Trophoblast cell (in vitro differentiated cells and primary cell): ENCODE measurements at regions not wholly inside any gene's neighbourhood (a gene's known extent, or its start where the extent isn't known, plus 50 kb on each side); places are given as distances from the start of the nearest gene placed in this dataset.
A peak's percentile ranks its signal among the peaks of the same experiment; 100 is the strongest.
"Not testable (repeated sequence)": the region's sequence is repeated elsewhere in the genome, so short reads cannot be mapped to it uniquely, and the experiment has no call there.

Experiments used
- DNase-seq, 2 donors: peaks; one replicate each; pipeline ENCODE4 v3.0.0-alpha.2; 2016
- H2AFZ ChIP-seq: 2 replicates; pipeline ENCODE4 v1.6.1; 2013; ENCODE audit warnings: low read length, moderate library complexity, mild to moderate bottlenecking; ENCODE audit not compliant: insufficient read depth, poor library complexity
- H2AK5ac ChIP-seq: 2 replicates; pipeline ENCODE4 v1.6.1; 2013; ENCODE audit warnings: mild to moderate bottlenecking, low read length
- H2BK120ac ChIP-seq: 2 replicates; pipeline ENCODE4 v1.6.1; 2013; ENCODE audit warnings: low read length, mild to moderate bottlenecking, moderate library complexity; ENCODE audit not compliant: insufficient read depth, poor library complexity
- H2BK12ac ChIP-seq: 2 replicates; pipeline ENCODE4 v1.6.1; 2013; ENCODE audit warnings: mild to moderate bottlenecking, low read length, moderate library complexity
- H2BK5ac ChIP-seq: 2 replicates; pipeline ENCODE4 v1.6.1; 2013; ENCODE audit warnings: low read length, low read depth, moderate library complexity, mild to moderate bottlenecking; ENCODE audit not compliant: poor library complexity
- H3K14ac ChIP-seq: 2 replicates; pipeline ENCODE4 v1.6.1; 2013; ENCODE audit warnings: mild to moderate bottlenecking, low read length
- H3K18ac ChIP-seq: 2 replicates; pipeline ENCODE4 v1.6.1; 2013; ENCODE audit warnings: mild to moderate bottlenecking, low read length
- H3K23ac ChIP-seq: 2 replicates; pipeline ENCODE4 v1.6.1; 2013; ENCODE audit warnings: low read length
- H3K27ac ChIP-seq: 2 replicates; pipeline ENCODE4 v1.5.1; 2013; ENCODE audit warnings: low read depth, mild to moderate bottlenecking, inconsistent platforms, low read length, moderate library complexity
- H3K27me3 ChIP-seq: 2 replicates; pipeline ENCODE4 v1.6.1; 2013; ENCODE audit warnings: inconsistent platforms, mild to moderate bottlenecking, low read length, moderate library complexity; ENCODE audit not compliant: insufficient read depth
- H3K36me3 ChIP-seq, 2 experiments: 1 replicate in 1 of 2; 2 replicates in 1 of 2; pipeline ENCODE4 v1.6.1; 2013; ENCODE audit warnings: low read length in 2 of 2, mild to moderate bottlenecking in 2 of 2, moderate library complexity in 1 of 2; ENCODE audit not compliant: insufficient read depth in 2 of 2, control insufficient read depth in 1 of 2
- H3K4ac ChIP-seq: 2 replicates; pipeline ENCODE4 v1.6.1; 2013; ENCODE audit warnings: low read depth, mild to moderate bottlenecking, low read length, moderate library complexity
- H3K4me1 ChIP-seq, 2 experiments: 1 replicate in 1 of 2; 2 replicates in 1 of 2; pipeline ENCODE4 v1.6.1; 2013; ENCODE audit warnings: low read length in 2 of 2, mild to moderate bottlenecking in 2 of 2, moderate library complexity in 1 of 2; ENCODE audit not compliant: insufficient read depth in 2 of 2, control insufficient read depth in 1 of 2
- H3K4me2 ChIP-seq: 2 replicates; pipeline ENCODE4 v1.6.1; 2013; ENCODE audit warnings: inconsistent platforms, mild to moderate bottlenecking, low read length, moderate library complexity
- H3K4me3 ChIP-seq: 2 replicates; pipeline ENCODE4 v1.5.1; 2013; ENCODE audit warnings: mild to moderate bottlenecking, low read depth, low read length, inconsistent platforms
- H3K79me1 ChIP-seq: one replicate; pipeline ENCODE4 v1.6.1; 2013; ENCODE audit warnings: low read length
- H3K79me2 ChIP-seq: 2 replicates; pipeline ENCODE4 v1.6.1; 2013; ENCODE audit warnings: low read length, mild to moderate bottlenecking; ENCODE audit not compliant: control insufficient read depth, insufficient read depth, poor library complexity
- H3K9ac ChIP-seq: 2 replicates; pipeline ENCODE4 v1.6.1; 2013; ENCODE audit warnings: mild to moderate bottlenecking, low read length
- H3K9me3 ChIP-seq: 2 replicates; pipeline ENCODE4 v1.6.1; 2013; ENCODE audit warnings: low read depth, mild to moderate bottlenecking, control low read depth, inconsistent platforms, low read length; ENCODE audit not compliant: insufficient read depth
- H4K12ac ChIP-seq: 2 replicates; pipeline ENCODE4 v1.6.1; 2013; ENCODE audit warnings: low read depth, mild to moderate bottlenecking, low read length, moderate library complexity
- H4K8ac ChIP-seq: 2 replicates; pipeline ENCODE4 v1.6.1; 2013; ENCODE audit warnings: low read depth, mild to moderate bottlenecking, low read length, moderate library complexity
- H4K91ac ChIP-seq: one replicate; pipeline ENCODE4 v1.6.1; 2013; ENCODE audit warnings: low read depth, mild to moderate bottlenecking, low read length, moderate library complexity
- WGBS: extraction: QIAGEN DNeasy Blood & Tissue Kit; methylation state at CpG from one replicate; pipeline ENCODE4 v1.1.7; 2013; ENCODE audit warnings: missing lambda C conversion rate; ENCODE audit not compliant: insufficient read length, insufficient coverage; ENCODE audit errors: extremely low coverage; 5-methylcytosine and 5-hydroxymethylcytosine counted together

DNA sequence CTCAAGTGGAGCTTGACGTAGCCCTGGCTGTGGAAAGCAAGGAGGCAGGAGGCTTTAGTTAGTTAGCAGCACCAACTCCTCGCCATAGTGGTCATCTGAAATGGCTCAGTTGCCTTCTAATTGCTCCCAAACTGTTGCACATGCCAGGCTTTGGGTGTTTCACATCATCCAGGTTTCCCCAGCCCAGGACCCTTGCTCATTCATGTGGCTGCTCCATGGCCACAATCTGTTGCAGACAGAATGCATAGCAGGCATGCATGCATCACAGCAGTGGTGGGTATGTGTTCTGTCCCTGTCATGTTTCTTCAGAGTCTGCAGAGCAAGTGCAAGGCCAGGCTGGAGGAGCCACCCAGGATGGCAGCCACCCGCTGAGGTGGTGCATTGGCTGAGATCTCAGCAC lies 407.6 kb downstream of the TSHZ3 start:
- H3K4ac ChIP-seq, result no peak overlapping the region
- H3K4me1 ChIP-seq, result no peaks in the 10 kb centered on the region
- H3K79me2 ChIP-seq, result no peaks in the 10 kb centered on the region
- H3K9ac ChIP-seq, result no peak overlapping the region
- H3K27me3 ChIP-seq, result no peaks in the 10 kb centered on the region
- no peak overlapping the region for H2BK5ac ChIP-seq
- H4K91ac ChIP-seq, result no peak overlapping the region
- WGBS, result no CpG with 5 or more reads among the region's 3 CpGs
- no peak overlapping the region for H4K12ac ChIP-seq
- H4K8ac ChIP-seq, result no peak overlapping the region
- no peak overlapping the region for H3K4me3 ChIP-seq
- no peaks in the 10 kb centered on the region for H3K36me3 ChIP-seq
- no peak overlapping the region for H2BK12ac ChIP-seq
- DNase-seq, result no peak
- no peak overlapping the region for H3K18ac ChIP-seq
- H3K23ac ChIP-seq, result no peak overlapping the region
- H3K9me3 ChIP-seq, result no peaks in the 10 kb centered on the region
- H2AFZ ChIP-seq, result no peak overlapping the region
- H3K4me2 ChIP-seq, result no peak overlapping the region
- no peak overlapping the region for H2AK5ac ChIP-seq
- H3K27ac ChIP-seq, result no peak overlapping the region
- H3K14ac ChIP-seq, result no peak overlapping the region
- H2BK120ac ChIP-seq, result no peak overlapping the region
- no peaks in the 10 kb centered on the region for H3K79me1 ChIP-seq

DNA sequence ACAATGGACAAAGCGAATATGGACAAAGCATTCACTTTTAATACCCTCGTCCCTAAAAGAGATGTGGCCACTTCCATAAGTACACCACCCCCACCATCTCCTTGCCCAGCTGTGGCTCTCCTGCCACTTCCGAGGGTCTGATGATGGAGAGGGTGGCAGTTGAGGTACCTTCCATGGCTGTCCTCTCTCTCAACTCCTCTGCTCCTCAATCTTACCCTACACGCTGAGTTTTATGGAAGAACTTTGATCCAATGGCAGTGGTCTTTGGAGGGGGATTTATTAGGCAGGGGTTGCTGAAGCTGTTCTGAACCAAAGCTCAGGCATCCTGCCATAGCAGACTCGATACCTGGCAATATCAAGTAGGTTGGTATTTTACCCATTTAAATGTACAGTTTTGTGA lies 413.0 kb downstream of the TSHZ3 start:
- no peak overlapping the region for H3K4me3 ChIP-seq
- no peak overlapping the region for H3K18ac ChIP-seq
- no peaks in the 10 kb centered on the region for H3K36me3 ChIP-seq
- no peaks in the 10 kb centered on the region for H3K9me3 ChIP-seq
- no peak overlapping the region for H2BK120ac ChIP-seq
- no peak overlapping the region for H3K4me2 ChIP-seq
- H3K79me1 ChIP-seq, result no peaks in the 10 kb centered on the region
- no peak overlapping the region for H3K14ac ChIP-seq
- no peak overlapping the region for H3K23ac ChIP-seq
- H2BK12ac ChIP-seq, result no peak overlapping the region
- no peak overlapping the region for H4K8ac ChIP-seq
- no peak overlapping the region for H2AK5ac ChIP-seq
- H2AFZ ChIP-seq, result no peak overlapping the region
- no peaks in the 10 kb centered on the region for H3K4me1 ChIP-seq
- H3K27ac ChIP-seq, result no peak overlapping the region
- H3K79me2 ChIP-seq, result no peaks in the 10 kb centered on the region
- no CpG with 5 or more reads among the region's 5 CpGs for WGBS
- no peak overlapping the region for H4K91ac ChIP-seq
- no peak overlapping the region for H2BK5ac ChIP-seq
- no peak overlapping the region for H4K12ac ChIP-seq
- DNase-seq, result no peak
- no peak overlapping the region for H3K4ac ChIP-seq
- H3K9ac ChIP-seq, result peak overlapping the region; percentile 78
- no peaks in the 10 kb centered on the region for H3K27me3 ChIP-seq

DNA sequence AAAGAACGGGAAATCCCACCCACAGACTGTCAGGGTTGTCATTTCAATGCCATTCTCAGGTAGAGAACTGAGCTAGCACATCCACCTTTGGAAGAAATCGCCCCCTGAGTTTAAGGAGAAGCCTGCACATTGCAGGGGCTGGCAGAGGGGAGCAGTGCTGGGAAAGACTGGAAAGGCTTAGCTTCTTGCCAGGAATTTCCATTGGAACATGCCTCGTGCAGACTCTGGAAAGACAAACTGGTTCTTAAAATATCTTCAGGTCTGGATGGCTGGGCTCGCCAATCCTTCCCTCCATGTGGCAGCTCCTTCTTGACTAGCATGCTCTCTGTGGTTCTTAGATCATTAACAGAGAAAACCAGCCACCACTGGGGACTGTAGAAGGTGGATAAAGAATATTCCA lies 414.1 kb downstream of the TSHZ3 start:
- no peak overlapping the region for H2BK12ac ChIP-seq
- H3K4ac ChIP-seq, result no peak overlapping the region
- H3K79me2 ChIP-seq, result no peaks in the 10 kb centered on the region
- H2BK5ac ChIP-seq, result no peak overlapping the region
- H3K23ac ChIP-seq, result no peak overlapping the region
- H3K4me2 ChIP-seq, result no peak overlapping the region
- no CpG with 5 or more reads among the region's 4 CpGs for WGBS
- no peaks in the 10 kb centered on the region for H3K79me1 ChIP-seq
- no peak overlapping the region for H3K4me3 ChIP-seq
- H3K9me3 ChIP-seq, result no peaks in the 10 kb centered on the region
- H3K27me3 ChIP-seq, result no peaks in the 10 kb centered on the region
- no peak overlapping the region for H2BK120ac ChIP-seq
- no peaks in the 10 kb centered on the region for H3K36me3 ChIP-seq
- no peak overlapping the region for H3K18ac ChIP-seq
- DNase-seq, result no peak
- H3K9ac ChIP-seq, result no peak overlapping the region
- H3K14ac ChIP-seq, result no peak overlapping the region
- H2AK5ac ChIP-seq, result no peak overlapping the region
- no peak overlapping the region for H2AFZ ChIP-seq
- no peak overlapping the region for H4K91ac ChIP-seq
- no peak overlapping the region for H4K12ac ChIP-seq
- H3K4me1 ChIP-seq, result no peaks in the 10 kb centered on the region
- no peak overlapping the region for H3K27ac ChIP-seq
- no peak overlapping the region for H4K8ac ChIP-seq

DNA sequence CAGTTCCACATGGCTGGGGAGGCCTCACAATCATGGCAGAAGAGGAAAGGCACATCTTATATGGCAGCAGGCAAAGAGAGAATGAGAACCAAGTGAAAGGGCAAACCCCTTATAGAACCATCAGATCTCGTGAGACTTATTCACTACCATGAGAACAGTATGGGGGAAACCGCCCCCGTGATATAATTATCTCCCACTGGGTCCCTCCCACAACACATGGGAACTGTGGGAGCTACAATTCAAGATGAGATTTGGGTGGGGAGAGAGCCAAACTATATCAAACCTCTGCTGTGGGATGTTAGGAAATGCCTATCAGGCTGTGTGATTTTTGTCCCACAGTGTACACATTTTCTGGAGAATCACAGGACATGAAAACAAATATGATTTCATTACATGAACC lies 415.8 kb downstream of the TSHZ3 start:
- H2BK12ac ChIP-seq, H3K9me3 ChIP-seq, H3K4me1 ChIP-seq, H2AK5ac ChIP-seq, H2BK5ac ChIP-seq, H3K14ac ChIP-seq, H3K23ac ChIP-seq, H4K8ac ChIP-seq, H3K18ac ChIP-seq, H4K91ac ChIP-seq, H3K4me3 ChIP-seq, H2AFZ ChIP-seq, H3K27me3 ChIP-seq, H2BK120ac ChIP-seq, H3K27ac ChIP-seq, DNase-seq, H3K4ac ChIP-seq, H4K12ac ChIP-seq, H3K36me3 ChIP-seq, H3K79me2 ChIP-seq, H3K4me2 ChIP-seq, H3K9ac ChIP-seq, H3K79me1 ChIP-seq: not testable (repeated sequence)
- WGBS, result no CpG with 5 or more reads among the region's 3 CpGs
